B cell (primary cell): ENCODE measurements at regions not wholly inside any gene's neighbourhood (a gene's known extent, or its start where the extent isn't known, plus 50 kb on each side); places are given as distances from the start of the nearest gene placed in this dataset.

Experiments used
- CTCF ChIP-seq: fragments of 200-600 bp; IDR thresholded peaks from one replicate; pipeline ENCODE4 v1.8.0; 2022; ENCODE audit warnings: antibody characterized with exemption, mild to moderate bottlenecking
- EZH2 ChIP-seq: IDR thresholded peaks from 2 replicates; pipeline ENCODE4 v1.6.1; 2012; ENCODE audit warnings: borderline replicate concordance, low read depth, mild to moderate bottlenecking, moderate library complexity, low read length; ENCODE audit not compliant: insufficient read depth, poor library complexity, severe bottlenecking

GRCh38 chr1:219308367-219308766 lies 134.7 kb downstream of the LYPLAL1 start:
- TF ChIP-seq CTCF (no peak), EZH2 (no peak)
